Fibroblast of skin of abdomen (primary cell): ENCODE measurements at regions not wholly inside any gene's neighbourhood (a gene's known extent, or its start where the extent isn't known, plus 50 kb on each side); places are given as distances from the start of the nearest gene placed in this dataset.

Source experiments
- DNase-seq: peaks from one replicate; pipeline ENCODE4 v3.0.0-alpha.2; 2013

- no peak for DNase-seq
These were observed 117.5 kb upstream of the HMGCLL1 start for GRCh38 chr6:55696501-55696900.

DNA sequence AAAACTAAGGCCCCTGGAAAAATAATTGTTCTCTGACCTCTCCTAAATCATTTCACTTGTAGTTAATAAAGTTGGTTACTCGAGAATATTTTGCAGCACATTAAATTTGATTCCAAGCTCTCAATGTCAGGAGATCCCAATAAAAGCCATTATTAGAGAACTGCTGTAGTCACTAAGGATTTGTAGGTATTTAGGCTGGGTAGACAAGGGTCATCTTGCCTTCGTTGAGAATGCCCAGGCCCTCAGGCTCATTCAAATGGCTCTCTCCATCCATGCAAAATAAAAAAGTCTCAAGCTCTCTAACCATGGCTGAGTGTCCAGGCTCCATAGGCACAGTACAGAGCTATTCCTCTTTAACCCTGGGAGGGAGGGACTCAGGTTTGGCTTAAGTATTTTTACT lies 117.0 kb upstream of the HMGCLL1 start:
- no peak for DNase-seq

- DNase-seq = no peak
These were observed 115.8 kb upstream of the HMGCLL1 start for GRCh38 chr6:55694759-55695158.

GRCh38 chr6:55694148-55694547 lies 115.2 kb upstream of the HMGCLL1 start:
- DNase-seq = peak; percentile 74

DNA sequence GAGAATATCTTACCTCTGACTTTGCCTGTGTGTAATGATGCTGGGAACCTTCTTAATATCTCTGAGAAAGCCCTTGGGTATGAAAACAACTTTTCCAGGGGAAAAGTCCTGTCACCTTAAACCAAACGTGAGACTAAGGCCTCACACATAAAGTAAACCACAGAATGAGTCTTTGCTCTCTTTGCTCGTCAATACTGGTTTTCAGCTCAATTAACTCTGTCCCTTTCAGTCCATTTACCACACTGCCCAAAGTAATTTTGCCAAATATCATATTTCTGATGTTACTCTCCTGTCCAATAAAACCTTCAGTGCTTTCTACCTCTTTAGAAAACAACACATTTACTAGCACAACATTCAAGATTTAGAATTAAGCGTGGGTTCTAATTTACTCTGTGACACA lies 100.5 kb upstream of the HMGCLL1 start:
- no peak for DNase-seq

DNA sequence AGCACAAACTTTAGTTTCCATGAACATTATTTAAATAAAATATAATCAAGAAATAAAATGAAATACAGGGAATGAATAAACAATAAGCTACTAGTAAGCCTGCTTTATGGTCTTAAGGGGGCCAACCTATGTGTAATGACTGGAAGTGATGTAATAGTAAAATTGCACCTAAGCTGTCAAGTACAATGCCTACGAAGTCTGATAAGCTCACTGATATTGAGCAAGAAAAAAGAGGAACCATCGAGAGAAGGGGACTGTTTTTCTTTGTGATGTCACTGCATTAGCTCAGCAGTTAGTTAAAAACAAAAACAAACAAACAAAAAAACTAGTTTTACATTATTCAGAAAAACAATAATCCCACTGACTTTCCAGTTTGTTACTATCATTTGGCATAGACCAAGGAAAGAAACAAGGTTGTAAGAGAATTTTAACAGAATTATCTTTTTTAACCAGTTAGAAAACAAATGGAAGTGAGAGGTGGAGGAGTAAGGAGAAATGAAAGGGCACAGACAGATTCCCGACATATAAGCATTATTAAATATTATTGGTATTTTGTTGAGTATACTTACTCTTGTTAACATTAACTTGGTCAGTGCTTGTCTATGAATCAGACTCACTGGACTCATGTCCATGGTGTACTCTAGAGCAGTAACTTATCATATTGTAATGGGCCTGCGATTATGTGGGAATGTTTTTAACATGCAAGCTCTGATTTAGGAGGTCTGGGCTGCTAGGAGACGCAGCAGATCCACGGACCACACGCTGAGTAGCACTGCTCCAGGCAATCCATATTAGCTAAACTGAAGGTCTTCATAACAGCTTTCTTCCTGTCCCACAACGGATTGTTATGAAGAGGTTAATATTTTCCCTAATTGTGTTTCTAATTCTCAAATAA lies 99.6 kb upstream of the HMGCLL1 start:
- DNase-seq = peak; percentile 8

- DNase-seq = no peak
These were observed 97.7 kb upstream of the HMGCLL1 start for GRCh38 chr6:55676736-55677135.

DNA sequence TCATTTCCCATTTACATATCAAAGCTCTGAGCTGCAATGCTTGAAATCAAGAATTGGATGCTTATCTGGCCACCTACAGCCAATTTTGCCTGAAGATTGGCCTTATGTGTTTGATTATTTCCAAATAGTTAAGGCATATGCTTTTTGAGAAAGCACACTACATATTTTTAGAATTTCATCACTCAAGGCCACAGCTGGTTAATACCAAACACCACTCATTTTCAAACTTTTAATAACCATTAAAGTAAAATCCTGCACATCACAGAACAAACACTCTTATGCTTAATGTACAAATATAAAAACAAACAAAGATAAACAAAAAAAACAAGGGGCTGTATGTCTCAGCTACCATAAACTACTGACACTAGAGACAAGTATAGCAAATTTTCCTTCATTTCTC lies 96.9 kb upstream of the HMGCLL1 start:
- DNase-seq = peak; percentile 8

GRCh38 chr6:55674672-55675071 lies 95.7 kb upstream of the HMGCLL1 start:
- DNase-seq = no peak

DNA sequence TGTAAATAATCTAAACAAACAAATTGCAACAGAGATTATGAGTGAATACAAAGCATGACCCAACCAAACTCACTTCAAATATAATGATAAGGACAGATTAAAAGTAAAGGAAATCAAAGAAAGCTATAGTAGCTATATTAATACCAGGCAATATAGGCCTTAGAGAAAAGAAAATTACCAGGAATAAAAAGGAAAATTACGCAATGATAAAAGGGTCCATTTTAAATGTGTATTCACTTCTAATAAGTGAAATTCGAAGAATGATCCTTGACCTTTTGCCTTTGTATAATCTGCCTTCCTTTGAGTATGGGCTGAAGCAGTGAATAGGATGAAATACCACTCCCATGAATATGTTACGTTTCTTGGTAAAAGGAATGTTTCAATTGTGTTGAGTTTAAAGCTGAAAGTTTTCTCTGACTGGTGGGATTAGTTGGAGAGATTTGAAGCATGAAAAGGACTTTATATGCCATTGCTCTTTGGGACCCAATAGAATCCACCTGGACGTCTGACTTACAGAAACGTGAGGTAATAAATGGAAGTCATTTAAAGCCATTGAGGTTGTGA lies 91.9 kb upstream of the HMGCLL1 start:
- no peak for DNase-seq

GRCh38 chr6:55669028-55669427 lies 90.0 kb upstream of the HMGCLL1 start:
- no peak for DNase-seq

- no peak for DNase-seq
These were observed 89.6 kb upstream of the HMGCLL1 start for GRCh38 chr6:55668591-55668990.

DNA sequence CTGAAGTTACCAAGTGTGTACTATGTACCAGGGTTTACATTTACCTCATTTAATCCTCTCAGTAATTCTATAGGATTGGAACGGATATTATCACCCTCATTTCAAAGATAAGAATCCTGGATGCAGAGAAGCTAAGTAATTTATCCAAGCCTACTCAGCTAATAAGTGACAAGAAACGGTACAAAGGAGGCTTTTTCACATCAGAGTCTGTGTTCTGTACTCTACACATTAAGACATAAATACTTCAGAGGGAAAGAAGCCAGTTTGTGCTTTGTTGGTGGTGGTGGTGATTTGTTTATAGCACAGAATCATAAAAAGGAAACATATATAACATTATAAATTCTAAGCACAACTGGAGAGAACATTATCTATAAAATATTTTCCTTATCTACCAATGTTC lies 88.3 kb upstream of the HMGCLL1 start:
- DNase-seq = no peak

- DNase-seq = no peak
These were observed 87.7 kb upstream of the HMGCLL1 start for GRCh38 chr6:55666606-55667225.

DNA sequence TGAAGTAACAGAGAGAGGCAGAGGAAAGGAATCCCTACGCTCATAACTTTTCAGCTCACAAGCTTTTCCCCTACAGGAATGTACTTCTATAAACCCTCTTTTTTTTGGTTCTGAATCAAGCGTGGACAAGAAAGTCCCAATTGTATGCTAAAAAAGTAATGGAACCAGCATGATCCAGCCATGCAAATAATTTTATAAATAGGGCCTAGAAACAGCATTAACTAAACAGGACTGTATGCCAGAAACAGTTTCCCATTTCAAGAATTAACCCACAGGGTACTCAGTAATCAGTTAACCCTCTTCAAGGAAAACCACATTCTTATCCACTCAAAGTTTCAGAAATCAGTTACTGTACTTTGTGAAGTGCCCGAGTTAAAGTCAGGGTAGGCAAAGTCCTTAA lies 87.0 kb upstream of the HMGCLL1 start:
- no peak for DNase-seq

- DNase-seq = no peak
These were observed 85.9 kb upstream of the HMGCLL1 start for GRCh38 chr6:55664591-55665587.

- no peak for DNase-seq
These were observed 84.9 kb upstream of the HMGCLL1 start for GRCh38 chr6:55663914-55664313.

- peak; percentile 13 for DNase-seq
These were observed 80.3 kb upstream of the HMGCLL1 start for GRCh38 chr6:55659304-55659703.

DNA sequence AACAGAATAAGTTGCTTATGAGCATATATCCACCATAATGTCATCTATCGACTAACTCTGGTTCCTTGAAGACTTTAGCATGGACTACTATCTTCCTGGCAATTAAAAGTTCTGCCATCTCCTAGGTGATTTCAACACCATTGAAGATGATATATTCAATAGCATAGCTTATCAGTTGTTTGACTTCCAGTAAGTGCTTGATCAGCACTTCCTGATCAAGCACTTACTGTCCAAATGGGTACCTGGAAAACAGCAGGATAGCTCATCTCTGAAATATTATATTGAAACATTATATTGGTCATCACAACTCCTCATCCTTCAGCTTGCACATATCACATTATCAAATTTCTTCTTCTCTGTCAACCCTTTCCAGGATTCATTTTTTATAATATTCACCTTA lies 75.5 kb upstream of the HMGCLL1 start:
- DNase-seq = no peak

DNA sequence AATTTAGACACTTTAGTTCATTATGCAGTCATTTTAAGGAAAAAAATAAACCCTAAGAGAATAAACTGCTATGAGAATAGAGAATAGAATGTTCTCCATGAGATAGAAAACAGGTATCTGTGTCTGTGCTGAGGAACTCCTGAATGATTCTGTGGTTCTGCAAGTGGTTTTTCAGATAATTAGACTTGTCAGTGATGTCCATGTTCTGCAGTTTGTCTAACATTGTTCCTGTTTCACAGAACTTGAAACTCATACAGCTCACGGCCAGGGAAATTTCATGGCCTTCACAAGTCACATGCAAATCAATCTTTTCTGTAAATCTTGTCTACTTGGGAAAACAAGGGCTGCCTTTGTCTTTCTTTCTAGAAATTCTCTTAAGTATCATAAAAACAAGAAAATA lies 73.4 kb upstream of the HMGCLL1 start:
- no peak for DNase-seq

GRCh38 chr6:55651015-55651414 lies 72.0 kb upstream of the HMGCLL1 start:
- DNase-seq = no peak

DNA sequence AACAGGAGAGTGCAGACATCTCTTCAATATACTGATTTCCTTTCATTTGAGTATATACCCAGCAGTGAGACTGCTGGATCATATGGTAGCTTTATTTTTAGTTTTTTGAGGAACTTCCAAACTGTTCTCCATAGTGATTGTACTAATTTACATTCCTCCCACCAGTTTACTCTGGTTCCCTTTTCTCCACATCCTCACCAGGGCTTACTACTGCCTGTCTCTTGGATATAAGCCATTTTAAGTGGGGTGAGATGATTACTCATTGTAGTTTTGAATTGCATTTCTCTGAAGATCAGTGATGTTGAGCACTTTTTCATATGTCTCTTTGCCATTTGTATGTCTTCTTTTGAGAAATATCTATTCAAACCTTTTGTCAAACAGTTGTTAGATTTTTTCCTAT lies 64.9 kb upstream of the HMGCLL1 start:
- peak; percentile 13 for DNase-seq

GRCh38 chr6:55642366-55642765 lies 63.4 kb upstream of the HMGCLL1 start:
- no peak for DNase-seq
